Lower leg skin (tissue), 3 donors: ENCODE measurements at regions not wholly inside any gene's neighbourhood (a gene's known extent, or its start where the extent isn't known, plus 50 kb on each side); places are given as distances from the start of the nearest gene placed in this dataset.

ENCODE experiments used
- CTCF ChIP-seq, 3 donors: fragments of 450-650 bp; IDR thresholded peaks; one replicate each; pipeline ENCODE4 v1.5.1; 2016; ENCODE audit warnings: antibody characterized with exemption in 3 of 3, mild to moderate bottlenecking in 3 of 3, moderate library complexity in 2 of 3
- POLR2A ChIP-seq, 2 donors: fragments of 450-650 bp; IDR thresholded peaks; one replicate each; pipeline ENCODE4 v1.6.1; 2016 to 2017; ENCODE audit warnings: antibody characterized with exemption in 2 of 2, mild to moderate bottlenecking in 1 of 2, moderate library complexity in 1 of 2

- TF ChIP-seq CTCF (IDR thresholded peaks at IDR 0.05) = no peak
- TF ChIP-seq POLR2A (IDR thresholded peaks at IDR 0.05) = no peak
Measured at GRCh38 chr4:106700321-106700720, 331.7 kb upstream of the GIMD1 start.
